ENCODE measurements at regions not wholly inside any gene's neighbourhood (a gene's known extent, or its start where the extent isn't known, plus 50 kb on each side); places are given as distances from the start of the nearest gene placed in this dataset.

DNA sequence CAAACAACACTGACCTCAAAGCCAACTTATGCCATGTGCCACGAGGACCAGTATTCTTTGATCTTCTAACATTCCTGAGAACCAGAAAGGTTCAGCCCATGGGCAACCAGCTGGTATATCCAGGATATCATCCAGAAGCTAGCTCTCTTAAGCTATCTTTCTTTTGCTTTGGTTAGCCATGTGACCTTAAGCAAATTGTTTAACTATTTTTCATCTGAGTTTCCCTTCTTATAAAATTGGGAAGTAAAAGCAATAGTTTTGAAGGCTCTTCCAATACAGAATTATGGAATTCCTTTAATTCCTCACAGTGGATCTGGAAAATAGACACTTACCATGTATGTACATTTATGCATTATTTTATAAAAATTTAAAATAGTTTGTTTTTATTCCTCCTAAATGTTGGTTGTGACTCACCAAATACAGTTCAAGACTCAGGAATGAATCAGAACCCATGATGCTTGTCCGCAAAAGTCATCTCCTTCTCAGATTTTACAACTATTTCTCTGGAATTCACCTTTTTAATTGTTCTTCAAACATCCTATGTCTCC, 435.7 kb downstream of the ZEB2 start:
- Histone ChIP-seq H3K27me3 (ENCODE audit: control insufficient read depth in 4 of 4, insufficient read depth in 4 of 4, low read length in 3 of 4) (no peaks in the 10 kb centered on the region), H3K4me3 (ENCODE audit: low read depth in 1 of 3, low read length in 3 of 3) (no peak overlapping the region), H3K27ac (ENCODE audit: low read depth in 1 of 2, low read length in 2 of 2) (no peak overlapping the region), H3K36me3 (ENCODE audit: control insufficient read depth in 4 of 4, insufficient read depth in 3 of 4, low read depth in 1 of 4, low read length in 3 of 4) (no peaks in the 10 kb centered on the region), H3K4me1 (ENCODE audit: control insufficient read depth in 4 of 4, insufficient read depth in 4 of 4, low read length in 3 of 4) (no peaks in the 10 kb centered on the region), H3K9ac (ENCODE audit: low read depth in 1 of 2, low read length in 2 of 2) (no peak overlapping the region), H3K9me3 (ENCODE audit: control insufficient read depth in 4 of 4, low read length in 3 of 4) (no peaks in the 10 kb centered on the region)
- TF ChIP-seq MAX (IDR thresholded peaks at IDR 0.05) (no peak), HNF4A (conservative IDR thresholded peaks at IDR 0.05) (no peak)
- no peak for DNase-seq (ENCODE audit: low spot score)
- WGBS = 91% methylated on average over 2 of the region's 2 CpGs

DNA sequence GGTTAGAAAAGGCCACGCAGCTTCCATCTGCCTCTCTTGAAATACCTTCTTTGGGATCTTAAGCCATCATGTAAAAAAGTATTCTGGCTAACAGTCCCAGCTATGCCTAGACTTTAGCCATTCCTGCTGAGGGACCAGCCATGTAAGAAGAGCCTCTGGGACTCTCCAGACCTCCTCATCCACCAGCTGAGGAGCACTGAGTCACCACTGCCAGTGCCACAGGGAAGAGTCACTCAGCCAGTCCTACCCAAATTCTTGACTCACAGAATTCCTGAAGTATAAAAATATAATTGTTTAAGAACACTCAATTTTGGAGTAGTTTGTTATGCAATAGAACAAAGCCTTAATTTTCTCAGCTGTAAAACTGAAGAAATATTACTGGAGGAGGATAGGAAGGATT, 436.7 kb downstream of the ZEB2 start:
- no peaks in the 10 kb centered on the region for H3K27me3 ChIP-seq (ENCODE audit: control insufficient read depth in 4 of 4, insufficient read depth in 4 of 4, low read length in 3 of 4)
- 100% methylated on average over 1 of the region's 1 CpG for WGBS
- TF ChIP-seq JUND (IDR thresholded peaks at IDR 0.05) (no peak), FOXA1 (IDR thresholded peaks at IDR 0.05) (no peak), EGR1 (IDR thresholded peaks at IDR 0.05; ENCODE audit: low read depth in 2 of 2) (no peak), ATF3 (IDR thresholded peaks at IDR 0.05) (no peak), HNF4A (conservative IDR thresholded peaks at IDR 0.05) (no peak)
- no peak overlapping the region for H3K4me3 ChIP-seq (ENCODE audit: low read depth in 1 of 3, low read length in 3 of 3)
- no peaks in the 10 kb centered on the region for H3K9me3 ChIP-seq (ENCODE audit: control insufficient read depth in 4 of 4, low read length in 3 of 4)
- H3K4me1 ChIP-seq (ENCODE audit: control insufficient read depth in 4 of 4, insufficient read depth in 4 of 4, low read length in 3 of 4) = no peaks in the 10 kb centered on the region
- DNase-seq (ENCODE audit: low spot score) = no peak
- no peak overlapping the region for H3K27ac ChIP-seq (ENCODE audit: low read depth in 1 of 2, low read length in 2 of 2)
- no peak overlapping the region for H3K9ac ChIP-seq (ENCODE audit: low read depth in 1 of 2, low read length in 2 of 2)
- no peaks in the 10 kb centered on the region for H3K36me3 ChIP-seq (ENCODE audit: control insufficient read depth in 4 of 4, insufficient read depth in 3 of 4, low read depth in 1 of 4, low read length in 3 of 4)

DNA sequence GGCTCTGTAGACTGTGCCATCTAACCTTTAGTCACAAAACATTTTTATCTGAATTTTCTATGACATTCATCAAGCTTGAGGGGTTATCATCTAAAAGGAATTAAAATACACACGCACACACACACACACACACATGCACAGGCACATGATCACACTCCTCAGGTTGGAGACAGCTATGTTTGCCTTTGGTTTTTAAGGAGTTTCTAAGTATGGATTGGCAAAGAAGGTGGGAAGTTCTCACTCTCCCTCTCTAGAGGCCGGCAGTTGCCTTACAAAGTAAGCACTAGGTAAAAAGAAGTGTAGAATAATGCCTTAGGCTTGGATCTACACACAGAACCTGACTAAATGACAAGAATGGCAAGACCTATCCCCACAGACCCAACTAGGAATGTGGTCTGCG, 437.1 kb downstream of the ZEB2 start:
- no peak for DNase-seq (ENCODE audit: low spot score)
- H3K9ac ChIP-seq (ENCODE audit: low read depth in 1 of 2, low read length in 2 of 2) = no peak overlapping the region
- 97% methylated on average over 3 of the region's 3 CpGs for WGBS
- H3K27ac ChIP-seq (ENCODE audit: low read depth in 1 of 2, low read length in 2 of 2) = no peak overlapping the region
- no peaks in the 10 kb centered on the region for H3K9me3 ChIP-seq (ENCODE audit: control insufficient read depth in 4 of 4, low read length in 3 of 4)
- H3K4me1 ChIP-seq (ENCODE audit: control insufficient read depth in 4 of 4, insufficient read depth in 4 of 4, low read length in 3 of 4) = no peaks in the 10 kb centered on the region
- no peaks in the 10 kb centered on the region for H3K36me3 ChIP-seq (ENCODE audit: control insufficient read depth in 4 of 4, insufficient read depth in 3 of 4, low read depth in 1 of 4, low read length in 3 of 4)
- H3K4me3 ChIP-seq (ENCODE audit: low read depth in 1 of 3, low read length in 3 of 3) = no peak overlapping the region
- TF ChIP-seq FOXA2 (IDR thresholded peaks at IDR 0.05) (no peak), FOXA1 (IDR thresholded peaks at IDR 0.05) (no peak), GABPA (IDR thresholded peaks at IDR 0.05 in 1 of 2, conservative IDR thresholded peaks at IDR 0.05 in 1 of 2) (no peak), TAF1 (conservative IDR thresholded peaks at IDR 0.05) (no peak)
- H3K27me3 ChIP-seq (ENCODE audit: control insufficient read depth in 4 of 4, insufficient read depth in 4 of 4, low read length in 3 of 4) = no peaks in the 10 kb centered on the region

DNA sequence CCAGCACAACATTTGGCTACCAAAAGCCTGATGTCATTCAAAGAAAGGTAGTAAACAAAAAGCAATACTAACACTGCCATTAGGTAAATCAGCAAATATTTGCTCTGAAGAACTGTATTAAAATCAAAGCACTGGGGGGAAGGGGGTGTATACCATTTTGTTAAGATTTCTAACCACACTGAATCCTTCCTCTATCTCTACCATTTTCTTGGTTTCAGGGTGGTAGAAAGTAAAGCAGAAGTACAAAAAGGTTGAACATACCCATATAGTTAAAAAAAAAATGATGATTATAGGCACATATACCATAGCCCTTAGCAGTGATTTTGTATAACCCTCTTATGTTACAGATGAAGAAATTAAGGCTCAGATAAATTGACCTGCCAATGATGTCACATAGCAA, 437.6 kb downstream of the ZEB2 start:
- Histone ChIP-seq H3K27ac (ENCODE audit: low read depth in 1 of 2, low read length in 2 of 2) (no peak overlapping the region), H3K36me3 (ENCODE audit: control insufficient read depth in 4 of 4, insufficient read depth in 3 of 4, low read depth in 1 of 4, low read length in 3 of 4) (no peaks in the 10 kb centered on the region), H3K4me1 (ENCODE audit: control insufficient read depth in 4 of 4, insufficient read depth in 4 of 4, low read length in 3 of 4) (no peaks in the 10 kb centered on the region), H3K9ac (ENCODE audit: low read depth in 1 of 2, low read length in 2 of 2) (no peak overlapping the region), H3K4me3 (ENCODE audit: low read depth in 1 of 3, low read length in 3 of 3) (no peak overlapping the region), H3K9me3 (ENCODE audit: control insufficient read depth in 4 of 4, low read length in 3 of 4) (no peaks in the 10 kb centered on the region), H3K27me3 (ENCODE audit: control insufficient read depth in 4 of 4, insufficient read depth in 4 of 4, low read length in 3 of 4) (no peaks in the 10 kb centered on the region)
- no peak for DNase-seq (ENCODE audit: low spot score)
- no peak for TF ChIP-seq HNF4G (IDR thresholded peaks at IDR 0.05)
- no peak for TF ChIP-seq EGR1 (IDR thresholded peaks at IDR 0.05; ENCODE audit: low read depth in 2 of 2)
- no peak for TF ChIP-seq JUND (IDR thresholded peaks at IDR 0.05)
- TF ChIP-seq FOXA2 (IDR thresholded peaks at IDR 0.05) = no peak
- TF ChIP-seq MAX (IDR thresholded peaks at IDR 0.05) = no peak
- TF ChIP-seq TAF1 (conservative IDR thresholded peaks at IDR 0.05) = no peak
- no peak for TF ChIP-seq RXRA (IDR thresholded peaks at IDR 0.05)
- no peak for TF ChIP-seq FOXA1 (IDR thresholded peaks at IDR 0.05)
- TF ChIP-seq NR2F2 (IDR thresholded peaks at IDR 0.05) = no peak
- TF ChIP-seq HNF4A (conservative IDR thresholded peaks at IDR 0.05) = no peak
- TF ChIP-seq, protein P1, sequence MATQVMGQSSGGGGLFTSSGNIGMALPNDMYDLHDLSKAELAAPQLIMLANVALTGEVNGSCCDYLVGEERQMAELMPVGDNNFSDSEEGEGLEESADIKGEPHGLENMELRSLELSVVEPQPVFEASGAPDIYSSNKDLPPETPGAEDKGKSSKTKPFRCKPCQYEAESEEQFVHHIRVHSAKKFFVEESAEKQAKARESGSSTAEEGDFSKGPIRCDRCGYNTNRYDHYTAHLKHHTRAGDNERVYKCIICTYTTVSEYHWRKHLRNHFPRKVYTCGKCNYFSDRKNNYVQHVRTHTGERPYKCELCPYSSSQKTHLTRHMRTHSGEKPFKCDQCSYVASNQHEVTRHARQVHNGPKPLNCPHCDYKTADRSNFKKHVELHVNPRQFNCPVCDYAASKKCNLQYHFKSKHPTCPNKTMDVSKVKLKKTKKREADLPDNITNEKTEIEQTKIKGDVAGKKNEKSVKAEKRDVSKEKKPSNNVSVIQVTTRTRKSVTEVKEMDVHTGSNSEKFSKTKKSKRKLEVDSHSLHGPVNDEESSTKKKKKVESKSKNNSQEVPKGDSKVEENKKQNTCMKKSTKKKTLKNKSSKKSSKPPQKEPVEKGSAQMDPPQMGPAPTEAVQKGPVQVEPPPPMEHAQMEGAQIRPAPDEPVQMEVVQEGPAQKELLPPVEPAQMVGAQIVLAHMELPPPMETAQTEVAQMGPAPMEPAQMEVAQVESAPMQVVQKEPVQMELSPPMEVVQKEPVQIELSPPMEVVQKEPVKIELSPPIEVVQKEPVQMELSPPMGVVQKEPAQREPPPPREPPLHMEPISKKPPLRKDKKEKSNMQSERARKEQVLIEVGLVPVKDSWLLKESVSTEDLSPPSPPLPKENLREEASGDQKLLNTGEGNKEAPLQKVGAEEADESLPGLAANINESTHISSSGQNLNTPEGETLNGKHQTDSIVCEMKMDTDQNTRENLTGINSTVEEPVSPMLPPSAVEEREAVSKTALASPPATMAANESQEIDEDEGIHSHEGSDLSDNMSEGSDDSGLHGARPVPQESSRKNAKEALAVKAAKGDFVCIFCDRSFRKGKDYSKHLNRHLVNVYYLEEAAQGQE (IDR thresholded peaks at IDR 0.05) = no peak
- no peak for TF ChIP-seq RAD21 (IDR thresholded peaks at IDR 0.05)
- TF ChIP-seq YY1 (IDR thresholded peaks at IDR 0.05) = no peak
- TF ChIP-seq, protein P2, sequence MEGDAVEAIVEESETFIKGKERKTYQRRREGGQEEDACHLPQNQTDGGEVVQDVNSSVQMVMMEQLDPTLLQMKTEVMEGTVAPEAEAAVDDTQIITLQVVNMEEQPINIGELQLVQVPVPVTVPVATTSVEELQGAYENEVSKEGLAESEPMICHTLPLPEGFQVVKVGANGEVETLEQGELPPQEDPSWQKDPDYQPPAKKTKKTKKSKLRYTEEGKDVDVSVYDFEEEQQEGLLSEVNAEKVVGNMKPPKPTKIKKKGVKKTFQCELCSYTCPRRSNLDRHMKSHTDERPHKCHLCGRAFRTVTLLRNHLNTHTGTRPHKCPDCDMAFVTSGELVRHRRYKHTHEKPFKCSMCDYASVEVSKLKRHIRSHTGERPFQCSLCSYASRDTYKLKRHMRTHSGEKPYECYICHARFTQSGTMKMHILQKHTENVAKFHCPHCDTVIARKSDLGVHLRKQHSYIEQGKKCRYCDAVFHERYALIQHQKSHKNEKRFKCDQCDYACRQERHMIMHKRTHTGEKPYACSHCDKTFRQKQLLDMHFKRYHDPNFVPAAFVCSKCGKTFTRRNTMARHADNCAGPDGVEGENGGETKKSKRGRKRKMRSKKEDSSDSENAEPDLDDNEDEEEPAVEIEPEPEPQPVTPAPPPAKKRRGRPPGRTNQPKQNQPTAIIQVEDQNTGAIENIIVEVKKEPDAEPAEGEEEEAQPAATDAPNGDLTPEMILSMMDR (IDR thresholded peaks at IDR 0.05; ENCODE audit: low read depth, low read length, missing input control) = no peak
